Breast epithelium (tissue), 3 donors: ENCODE measurements at regions not wholly inside any gene's neighbourhood (a gene's known extent, or its start where the extent isn't known, plus 50 kb on each side); places are given as distances from the start of the nearest gene placed in this dataset.

ENCODE experiments used
- CTCF ChIP-seq, 3 donors: fragments of 450-650 bp; IDR thresholded peaks; one replicate each; pipeline ENCODE4 v1.5.1; 2016 to 2017; ENCODE audit warnings: antibody characterized with exemption in 3 of 3, mild to moderate bottlenecking in 3 of 3, moderate library complexity in 3 of 3
- POLR2A ChIP-seq: fragments of 450-650 bp; IDR thresholded peaks from one replicate; pipeline ENCODE4 v1.6.1; 2016; ENCODE audit warnings: antibody characterized with exemption, mild to moderate bottlenecking, moderate library complexity
- POLR2AphosphoS5 ChIP-seq, 3 donors: sonication (generic); formaldehyde crosslinking; IDR thresholded peaks; one replicate each; pipeline ENCODE4 v1.6.1; 2017; ENCODE audit warnings: antibody characterized with exemption in 3 of 3

GRCh38 chr2:7925506-7925905 is 756.4 kb upstream of the ID2 start:
- TF ChIP-seq CTCF (IDR thresholded peaks at IDR 0.05) = no peak
- TF ChIP-seq POLR2A = no peak
- TF ChIP-seq POLR2AphosphoS5 (IDR thresholded peaks at IDR 0.05) = no peak
